GM18909 (cell line): ENCODE measurements at regions not wholly inside any gene's neighbourhood (a gene's known extent, or its start where the extent isn't known, plus 50 kb on each side); places are given as distances from the start of the nearest gene placed in this dataset.

ENCODE experiments used
- ATAC-seq: cut with Tn5 transposase; IDR thresholded peaks from one replicate; pipeline ENCODE4 v1.9.1; 2021; ENCODE audit warnings: mild to moderate bottlenecking; ENCODE audit not compliant: unreplicated experiment, poor library complexity

- no peak for ATAC-seq
These were observed 264.3 kb upstream of the ECI2 start for GRCh38 chr6:4399656-4400055.

- no peak for ATAC-seq
These were observed 263.4 kb upstream of the ECI2 start for GRCh38 chr6:4398791-4399190.

GRCh38 chr6:4397307-4397706 is 261.9 kb upstream of the ECI2 start:
- no peak for ATAC-seq

GRCh38 chr6:4396044-4396443 is 260.7 kb upstream of the ECI2 start:
- ATAC-seq, result no peak

GRCh38 chr6:4395386-4395785 is 260.0 kb upstream of the ECI2 start:
- no peak for ATAC-seq

GRCh38 chr6:4394786-4395185 is 259.4 kb upstream of the ECI2 start:
- no peak for ATAC-seq

GRCh38 chr6:4388675-4389074 is 253.3 kb upstream of the ECI2 start:
- no peak for ATAC-seq

GRCh38 chr6:4384656-4385055 is 249.3 kb upstream of the ECI2 start:
- ATAC-seq, result no peak

- ATAC-seq, result no peak
These were observed 248.7 kb upstream of the ECI2 start for GRCh38 chr6:4383910-4384638.

GRCh38 chr6:4382362-4382853 is 247.0 kb upstream of the ECI2 start:
- ATAC-seq, result no peak

- ATAC-seq, result no peak
These were observed 246.0 kb upstream of the ECI2 start for GRCh38 chr6:4381381-4381780.

GRCh38 chr6:4380881-4381281 is 245.5 kb upstream of the ECI2 start:
- ATAC-seq, result no peak

- no peak for ATAC-seq
These were observed 244.6 kb upstream of the ECI2 start for GRCh38 chr6:4379958-4380357.

- no peak for ATAC-seq
These were observed 243.1 kb upstream of the ECI2 start for GRCh38 chr6:4378319-4378996.

- no peak for ATAC-seq
These were observed 242.2 kb upstream of the ECI2 start for GRCh38 chr6:4377603-4378002.

GRCh38 chr6:4374216-4374615 is 238.8 kb upstream of the ECI2 start:
- no peak for ATAC-seq

- ATAC-seq, result no peak
These were observed 237.5 kb upstream of the ECI2 start for GRCh38 chr6:4372866-4373265.

- no peak for ATAC-seq
These were observed 236.0 kb upstream of the ECI2 start for GRCh38 chr6:4371207-4371921.

- no peak for ATAC-seq
These were observed 234.7 kb upstream of the ECI2 start for GRCh38 chr6:4370066-4370465.

- no peak for ATAC-seq
These were observed 234.2 kb upstream of the ECI2 start for GRCh38 chr6:4369616-4370015.

GRCh38 chr6:4368649-4369048 is 233.3 kb upstream of the ECI2 start:
- no peak for ATAC-seq
